Peyer's patch (tissue), 4 donors: ENCODE measurements at regions not wholly inside any gene's neighbourhood (a gene's known extent, or its start where the extent isn't known, plus 50 kb on each side); places are given as distances from the start of the nearest gene placed in this dataset.

Experiments
- DNase-seq, 3 donors: peaks; one replicate each; pipeline ENCODE4 v3.0.0-alpha.2; 2017 to 2019
- H3K27ac ChIP-seq, 4 donors: fragments of 200-600 bp; sonication (generic); one replicate each; pipeline ENCODE4 v1.5.1; 2016 to 2019
- H3K27me3 ChIP-seq, 2 donors: fragments of 200-600 bp; sonication (generic); one replicate each; pipeline ENCODE4 v1.5.1; 2019
- H3K36me3 ChIP-seq, 3 donors: fragments of 200-600 bp; sonication (generic); one replicate each; pipeline ENCODE4 v1.5.1; 2016 to 2019
- H3K4me1 ChIP-seq, 4 donors: fragments of 200-600 bp; sonication (generic); one replicate each; pipeline ENCODE4 v1.5.1; 2016 to 2019
- H3K4me3 ChIP-seq, 4 donors: fragments of 200-600 bp; sonication (generic); 1 replicate in 3 of 4; 2 replicates in 1 of 4; pipeline ENCODE4 v1.5.1; 2016 to 2019; ENCODE audit warnings: mild to moderate bottlenecking in 1 of 4
- H3K9me3 ChIP-seq, 4 donors: fragments of 200-600 bp; sonication (generic); one replicate each; pipeline ENCODE4 v1.5.1; 2016 to 2019; ENCODE audit warnings: mild to moderate bottlenecking in 1 of 4
- CTCF ChIP-seq, 6 experiments: fragments of 450-650 bp in 4 of 6; fragments of 200-600 bp in 2 of 6; sonication (generic) in 1 of 6; IDR thresholded peaks; one replicate each; pipeline ENCODE4 v1.5.1; 2017 to 2019; ENCODE audit warnings: antibody characterized with exemption in 6 of 6, mild to moderate bottlenecking in 3 of 6, moderate library complexity in 1 of 6
- POLR2A ChIP-seq, 2 donors: fragments of 450-650 bp; IDR thresholded peaks; one replicate each; pipeline ENCODE4 v1.5.1; 2017; ENCODE audit warnings: antibody characterized with exemption in 2 of 2, mild to moderate bottlenecking in 2 of 2, moderate library complexity in 2 of 2

- no peaks in the 10 kb centered on the region for H3K36me3 ChIP-seq
- no peaks in the 10 kb centered on the region for H3K27me3 ChIP-seq
- TF ChIP-seq CTCF (IDR thresholded peaks at IDR 0.05) (no peak), POLR2A (IDR thresholded peaks at IDR 0.05) (no peak)
- DNase-seq: no peak
- no peak overlapping the region for H3K27ac ChIP-seq
- no peaks in the 10 kb centered on the region for H3K9me3 ChIP-seq
- no peaks in the 10 kb centered on the region for H3K4me1 ChIP-seq
- no peak overlapping the region for H3K4me3 ChIP-seq
These were observed 256.4 kb downstream of the MEX3B start for GRCh38 chr15:81789403-81789802.

GRCh38 chr15:81786776-81787175 is 259.0 kb downstream of the MEX3B start:
- no peak overlapping the region for H3K27ac ChIP-seq
- no peaks in the 10 kb centered on the region for H3K4me1 ChIP-seq
- no peak for DNase-seq
- H3K4me3 ChIP-seq: no peak overlapping the region
- H3K27me3 ChIP-seq: no peaks in the 10 kb centered on the region
- H3K9me3 ChIP-seq: no peaks in the 10 kb centered on the region
- no peaks in the 10 kb centered on the region for H3K36me3 ChIP-seq
- no peak for TF ChIP-seq POLR2A (IDR thresholded peaks at IDR 0.05)
- no peak for TF ChIP-seq CTCF (IDR thresholded peaks at IDR 0.05)

- no peak for TF ChIP-seq POLR2A (IDR thresholded peaks at IDR 0.05)
- no peak for TF ChIP-seq CTCF (IDR thresholded peaks at IDR 0.05)
- H3K4me1 ChIP-seq: no peaks in the 10 kb centered on the region
- H3K9me3 ChIP-seq: no peaks in the 10 kb centered on the region
- H3K27ac ChIP-seq: no peak overlapping the region
- no peaks in the 10 kb centered on the region for H3K27me3 ChIP-seq
- no peak overlapping the region for H3K4me3 ChIP-seq
- DNase-seq: no peak
- no peaks in the 10 kb centered on the region for H3K36me3 ChIP-seq
These were observed 260.1 kb downstream of the MEX3B start for GRCh38 chr15:81785679-81786078.

GRCh38 chr15:81785181-81785580 is 260.6 kb downstream of the MEX3B start:
- Histone ChIP-seq H3K36me3 (no peaks in the 10 kb centered on the region), H3K9me3 (no peaks in the 10 kb centered on the region), H3K4me1 (no peaks in the 10 kb centered on the region), H3K4me3 (no peak overlapping the region), H3K27me3 (no peaks in the 10 kb centered on the region), H3K27ac (no peak overlapping the region)
- no peak for TF ChIP-seq POLR2A (IDR thresholded peaks at IDR 0.05)
- TF ChIP-seq CTCF (IDR thresholded peaks at IDR 0.05): no peak
- DNase-seq: no peak

- Histone ChIP-seq H3K4me3 (no peak overlapping the region), H3K9me3 (no peaks in the 10 kb centered on the region), H3K27me3 (no peaks in the 10 kb centered on the region), H3K27ac (no peak overlapping the region), H3K36me3 (no peaks in the 10 kb centered on the region), H3K4me1 (no peaks in the 10 kb centered on the region)
- DNase-seq: no peak
- no peak for TF ChIP-seq POLR2A (IDR thresholded peaks at IDR 0.05)
- no peak for TF ChIP-seq CTCF (IDR thresholded peaks at IDR 0.05)
These were observed 261.1 kb downstream of the MEX3B start for GRCh38 chr15:81784751-81785150.

GRCh38 chr15:81783586-81783985 is 262.2 kb downstream of the MEX3B start:
- no peaks in the 10 kb centered on the region for H3K27me3 ChIP-seq
- H3K4me1 ChIP-seq: no peaks in the 10 kb centered on the region
- no peaks in the 10 kb centered on the region for H3K9me3 ChIP-seq
- H3K27ac ChIP-seq: no peak overlapping the region
- no peaks in the 10 kb centered on the region for H3K36me3 ChIP-seq
- H3K4me3 ChIP-seq: no peak overlapping the region
- no peak for DNase-seq
- no peak for TF ChIP-seq POLR2A (IDR thresholded peaks at IDR 0.05)
- TF ChIP-seq CTCF (IDR thresholded peaks at IDR 0.05): no peak
